Retina (tissue), 1 donor: ENCODE measurements at regions not wholly inside any gene's neighbourhood (a gene's known extent, or its start where the extent isn't known, plus 50 kb on each side); places are given as distances from the start of the nearest gene placed in this dataset.

Experiments
- DNase-seq: peaks from one replicate; pipeline ENCODE4 v3.0.0-alpha.2; 2016

DNA sequence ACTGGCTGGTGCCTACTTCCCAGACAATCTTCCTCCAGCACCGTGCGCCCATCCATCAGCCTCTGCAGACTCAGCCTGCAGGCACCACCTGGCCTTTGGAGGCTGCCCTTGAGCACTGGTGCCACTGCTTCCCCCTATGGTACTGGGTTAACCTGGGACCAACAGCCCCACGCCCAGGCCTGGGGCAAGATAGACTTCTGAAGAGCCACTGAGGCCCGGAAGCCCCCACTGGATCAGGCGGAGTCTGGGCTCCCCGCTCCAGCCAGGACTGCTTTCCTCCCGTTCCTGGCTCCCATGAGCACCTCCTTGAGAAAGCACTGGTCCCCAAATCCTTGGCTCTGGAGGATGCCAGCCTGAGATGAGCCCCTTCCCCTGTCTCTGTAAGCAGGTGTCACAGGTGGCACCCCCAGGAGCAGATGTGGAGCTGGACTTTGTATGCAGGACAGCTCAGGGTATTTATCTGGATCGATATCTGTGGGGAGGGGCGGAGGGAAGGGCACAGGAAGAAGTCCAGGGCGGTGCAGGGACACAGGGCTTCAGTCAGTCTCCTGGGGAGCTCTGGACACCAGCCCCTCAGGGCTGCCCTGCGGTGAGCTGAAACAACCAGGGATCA is 206.5 kb upstream of the PPP2R2D start:
- DNase-seq = no peak

DNA sequence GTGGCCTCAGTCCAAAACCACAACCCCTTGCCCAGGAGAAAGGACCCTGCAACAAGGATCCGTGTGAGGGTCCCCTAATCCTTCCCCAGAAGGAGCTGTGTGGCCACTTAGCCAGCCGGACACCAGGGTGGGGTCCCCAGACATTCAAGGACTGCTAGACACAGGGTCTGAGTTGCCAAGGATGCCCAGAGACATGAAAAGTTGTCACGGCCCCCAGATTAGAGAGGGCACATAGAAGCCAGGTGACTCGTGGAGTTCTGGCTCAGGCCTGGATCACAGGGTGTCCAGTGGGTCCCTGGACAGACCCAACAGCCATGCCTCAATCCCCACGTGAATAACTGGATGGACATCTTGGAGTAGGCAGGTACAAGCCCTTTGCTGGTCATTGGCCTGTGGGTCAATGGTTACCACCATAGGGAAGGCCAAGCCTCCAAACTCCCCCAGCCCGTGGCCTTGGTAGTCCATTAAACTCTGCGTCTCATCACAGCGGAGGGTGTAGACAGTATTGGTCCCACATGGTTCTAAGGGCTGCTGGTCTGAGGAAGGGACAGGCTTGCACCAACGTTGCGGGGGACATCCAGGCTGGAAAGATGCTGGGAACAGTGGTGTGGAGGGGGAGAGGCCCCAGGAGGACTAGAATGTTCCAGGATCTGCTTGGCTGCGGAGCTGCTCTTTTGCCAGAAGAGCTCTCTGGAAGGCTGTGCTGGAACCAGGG is 205.9 kb upstream of the PPP2R2D start:
- no peak for DNase-seq

DNA sequence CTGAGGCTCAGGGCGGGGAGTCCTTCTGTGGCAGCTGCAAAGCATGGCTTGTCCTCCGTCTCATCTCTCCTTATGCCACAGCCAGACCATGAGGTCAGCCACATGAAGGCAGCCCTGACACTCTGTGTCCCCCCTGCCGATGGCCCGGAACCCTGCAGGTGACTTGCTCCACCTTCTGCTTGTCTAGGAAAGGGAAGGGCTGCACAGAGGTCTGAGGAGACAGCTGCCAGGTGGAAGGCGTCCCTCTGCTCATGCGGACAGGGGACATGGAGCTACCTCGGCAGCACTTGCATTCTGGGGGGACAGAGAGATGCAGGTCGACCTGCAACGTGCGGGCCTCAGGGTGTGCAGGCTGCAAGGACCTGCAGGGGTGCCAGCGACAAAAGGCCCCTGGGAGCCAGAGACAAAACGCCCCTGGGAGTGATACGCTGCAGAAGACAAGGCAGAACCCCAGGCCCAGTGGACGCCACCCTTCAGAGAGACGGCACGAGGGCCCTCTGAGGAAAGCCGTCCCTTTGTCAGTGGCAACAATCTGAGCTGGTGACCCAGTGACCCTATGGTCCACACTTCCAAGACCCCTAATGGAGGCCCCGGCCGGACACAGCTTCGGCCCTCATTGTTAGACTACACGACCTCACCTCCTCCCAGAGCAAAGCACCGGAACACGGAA is 205.2 kb upstream of the PPP2R2D start:
- no peak for DNase-seq

DNA sequence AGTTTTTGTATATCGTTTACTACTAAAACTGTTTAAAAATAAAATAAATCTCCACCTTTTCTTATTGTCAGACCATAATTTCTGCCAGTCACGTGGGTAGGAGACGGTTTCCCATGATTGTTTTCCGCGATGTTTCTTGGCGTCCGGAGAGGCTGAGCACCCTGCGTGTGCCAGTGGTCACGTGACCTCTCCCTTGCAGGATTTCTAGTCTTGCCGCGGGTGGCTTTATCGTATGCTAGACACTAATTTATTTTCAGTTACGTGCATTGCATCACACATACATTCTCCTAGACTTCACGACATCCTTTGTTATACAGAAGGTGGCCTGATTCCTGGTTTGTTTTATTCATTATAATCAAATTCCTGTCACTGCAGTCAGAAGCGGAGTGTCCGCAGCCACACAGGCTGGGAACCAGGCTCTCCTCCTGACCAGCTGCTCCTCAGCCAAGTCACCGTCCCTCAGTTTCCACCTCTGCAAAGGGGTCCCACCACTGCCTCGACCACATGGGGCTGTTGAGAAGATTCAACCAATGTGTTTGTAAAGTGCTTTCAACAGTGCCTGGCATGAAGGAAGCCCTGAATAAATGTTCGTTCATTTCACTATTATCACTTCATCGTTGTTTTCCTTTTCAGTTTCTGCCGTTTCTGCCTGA is 203.2 kb upstream of the PPP2R2D start:
- DNase-seq = no peak

DNA sequence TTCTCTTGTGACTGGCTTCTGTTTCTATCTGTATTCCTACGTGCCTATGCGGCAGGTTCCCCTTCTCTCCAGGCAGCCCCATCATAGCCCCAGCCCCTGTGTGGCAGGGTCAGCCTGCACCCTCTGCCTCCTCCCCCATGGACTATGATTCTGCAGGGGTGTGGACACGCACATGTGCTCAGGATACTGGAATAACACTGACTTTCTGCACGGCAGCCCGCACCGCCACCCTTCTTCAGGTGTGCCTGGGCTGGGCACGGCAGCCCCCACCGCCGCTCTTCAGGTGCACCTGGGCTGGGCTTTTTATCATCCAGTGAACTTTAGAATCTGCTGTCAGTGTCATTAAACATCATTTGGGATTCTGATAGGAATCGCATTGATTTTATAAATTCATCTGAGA is 202.6 kb upstream of the PPP2R2D start:
- DNase-seq = no peak

DNA sequence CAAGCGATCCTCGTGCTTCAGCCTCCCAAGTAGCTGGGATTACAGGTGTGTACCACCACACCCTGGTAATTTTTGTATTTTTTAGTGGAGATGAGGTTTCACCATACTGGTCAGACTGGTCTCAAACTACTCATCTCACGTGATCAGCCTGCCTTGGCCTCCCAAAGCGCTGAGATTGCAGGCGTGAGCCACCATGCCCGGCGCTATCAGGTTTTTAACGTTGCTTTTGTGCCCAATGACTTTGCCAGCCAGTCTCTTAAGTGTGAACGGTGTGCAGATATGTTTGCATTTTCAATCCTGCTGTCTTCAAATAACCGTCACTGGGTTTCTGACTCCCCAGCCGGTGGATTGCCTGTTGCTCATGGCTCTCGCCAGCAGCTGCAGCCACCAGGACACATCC is 201.8 kb upstream of the PPP2R2D start:
- no peak for DNase-seq

DNA sequence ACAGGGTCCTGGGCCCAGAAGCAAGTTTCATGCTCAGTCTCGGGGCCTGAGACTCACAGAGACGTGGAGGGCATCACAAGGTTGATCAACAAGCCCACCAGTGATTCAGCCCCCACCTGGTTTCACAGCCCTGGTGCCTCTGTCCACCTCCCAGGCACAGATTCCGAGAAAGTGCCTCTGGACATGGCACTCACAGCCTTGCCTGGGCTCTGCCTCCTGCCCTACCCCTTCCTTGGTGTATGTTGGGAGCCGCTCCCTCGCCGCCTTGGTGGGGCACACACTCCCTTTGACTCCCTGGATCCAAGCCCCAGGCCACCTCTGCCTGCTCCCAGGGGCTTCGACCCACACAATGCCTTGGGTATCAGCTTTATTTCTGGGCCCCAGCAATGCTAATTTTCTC is 200.8 kb upstream of the PPP2R2D start:
- no peak for DNase-seq

DNA sequence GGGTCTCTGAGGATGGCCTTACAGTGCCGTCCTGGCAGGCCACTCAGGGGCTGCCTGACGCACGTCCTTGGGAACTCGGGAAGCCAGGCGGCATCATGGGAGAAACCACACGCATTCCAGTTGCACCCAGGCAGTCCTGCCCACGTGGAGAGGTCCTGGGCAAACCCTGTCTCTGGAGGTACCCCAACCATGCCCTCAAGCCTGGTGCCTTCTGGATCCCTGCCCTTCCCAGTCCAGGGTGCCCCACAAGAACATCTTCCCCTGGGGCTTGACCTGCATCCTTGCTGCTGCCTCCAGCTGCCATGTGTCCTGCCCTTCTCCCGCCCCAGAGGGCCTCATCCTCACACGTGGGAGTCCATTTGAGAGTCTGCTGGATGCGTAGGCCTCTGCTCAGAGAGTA is 200.3 kb upstream of the PPP2R2D start:
- DNase-seq = no peak

DNA sequence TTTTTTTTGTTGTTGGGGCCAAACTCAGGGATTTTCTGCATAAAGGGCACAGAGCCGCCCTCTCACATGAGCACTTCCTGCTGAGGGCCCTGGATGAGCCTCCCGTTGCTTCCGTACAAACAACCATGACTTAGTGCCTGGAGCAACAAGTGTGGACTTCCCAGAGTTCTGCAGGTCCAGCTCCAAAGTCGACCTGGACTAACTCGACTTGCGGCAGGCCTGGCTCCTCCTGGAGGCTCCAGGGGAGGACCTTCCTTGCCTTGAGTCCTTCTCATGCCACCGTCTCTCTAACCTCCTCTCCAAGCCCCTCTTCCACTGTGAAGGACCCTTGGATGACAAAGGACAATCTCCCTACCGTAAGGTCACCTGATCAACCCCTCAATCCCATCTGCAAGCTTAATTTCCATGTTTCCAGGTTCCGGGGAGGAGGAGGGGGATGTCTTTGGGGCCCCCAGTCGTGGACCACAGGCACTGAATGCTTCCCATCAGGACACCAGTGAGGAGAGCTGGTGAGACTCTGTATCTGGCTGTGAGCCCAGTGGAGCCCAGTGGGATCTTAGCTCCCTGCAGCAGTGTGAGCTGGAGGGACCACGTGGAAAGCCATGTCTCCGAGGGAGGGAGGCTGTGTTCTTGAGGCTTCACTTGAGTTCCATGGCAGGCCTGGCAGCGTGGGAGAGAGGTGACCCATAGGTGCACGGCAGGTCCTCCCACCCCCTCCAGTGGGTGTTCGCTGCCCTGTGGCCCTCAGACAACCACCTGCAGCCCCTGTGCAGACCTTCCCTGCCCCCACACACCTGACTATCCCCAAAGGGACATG is 199.5 kb upstream of the PPP2R2D start:
- DNase-seq = no peak

DNA sequence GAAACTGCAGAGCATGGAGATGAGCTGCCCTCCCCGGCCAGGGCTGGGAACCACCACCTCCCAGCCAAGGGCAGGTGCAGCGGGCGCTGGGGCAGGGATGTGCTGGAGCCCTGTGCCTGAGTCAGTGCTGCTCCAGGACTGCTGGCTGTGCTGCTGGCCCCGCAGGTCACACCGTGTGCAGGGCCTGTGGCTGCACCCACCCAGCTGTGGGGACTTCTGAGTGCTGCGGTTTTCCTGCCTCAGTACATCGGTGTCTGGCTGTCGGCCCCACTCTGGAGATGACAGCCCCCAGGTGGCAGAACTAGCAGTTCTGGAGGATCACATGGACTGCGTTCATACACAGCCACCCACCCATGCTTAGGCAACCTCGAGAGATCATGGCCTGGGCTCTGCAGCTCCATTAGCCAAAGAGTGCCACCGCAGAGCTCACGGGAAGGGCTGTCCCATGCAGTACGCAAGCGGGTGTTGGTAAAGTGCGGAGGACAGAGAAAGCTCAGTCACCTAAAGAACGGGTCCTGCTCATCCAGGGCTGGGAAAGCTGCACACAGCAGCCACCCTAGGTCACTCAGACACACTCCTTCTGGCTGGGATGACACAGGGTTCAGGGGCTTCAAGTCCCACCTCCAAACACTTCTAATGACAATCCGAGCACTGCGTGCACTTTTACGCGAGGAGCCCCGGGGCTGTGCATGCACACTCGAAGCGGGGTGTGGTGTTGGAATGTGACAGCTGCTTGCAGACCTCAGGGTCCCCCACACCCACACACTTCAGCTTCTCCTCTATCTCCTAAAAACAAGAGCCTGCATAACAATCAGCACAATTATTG is 198.1 kb upstream of the PPP2R2D start:
- DNase-seq = no peak

DNA sequence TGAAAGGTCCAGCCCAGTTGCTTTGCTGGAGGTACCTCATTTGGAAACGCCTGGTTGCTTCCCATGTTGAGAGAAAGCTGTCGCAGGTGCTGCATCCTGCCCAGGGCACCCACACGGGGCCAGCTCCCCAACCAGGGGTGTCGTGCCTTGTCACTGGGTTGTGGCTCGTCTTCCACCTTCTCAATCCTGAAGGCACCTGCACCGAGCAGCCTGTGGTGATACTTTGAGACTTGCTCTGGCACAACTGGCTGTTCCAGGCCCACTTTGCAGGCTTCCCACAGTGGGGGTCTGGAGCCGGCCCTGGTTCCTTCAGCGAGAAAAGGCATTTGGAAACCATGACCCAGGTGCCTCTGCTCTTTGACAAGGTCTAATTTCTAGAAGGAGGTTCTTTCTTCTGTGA is 197.3 kb upstream of the PPP2R2D start:
- DNase-seq = no peak

DNA sequence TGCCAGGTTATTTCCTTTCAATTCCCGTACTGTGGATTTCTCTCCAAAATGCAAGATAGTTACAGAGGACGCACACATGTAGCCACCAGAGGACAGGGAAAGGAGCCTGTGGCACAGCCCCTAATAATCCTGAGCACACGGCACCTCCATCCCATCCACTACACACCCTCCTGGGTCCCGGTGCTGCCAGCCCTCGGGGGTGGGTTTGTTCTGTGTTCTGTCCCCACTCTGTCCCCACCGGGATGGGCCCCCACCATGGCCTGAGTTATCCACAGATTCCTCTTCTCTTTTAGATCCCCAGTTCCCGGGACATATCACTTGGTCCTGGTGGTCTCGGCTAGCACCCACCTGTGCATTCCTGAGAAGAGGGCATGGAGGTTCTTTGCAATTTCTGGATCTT is 196.9 kb upstream of the PPP2R2D start:
- DNase-seq = no peak

DNA sequence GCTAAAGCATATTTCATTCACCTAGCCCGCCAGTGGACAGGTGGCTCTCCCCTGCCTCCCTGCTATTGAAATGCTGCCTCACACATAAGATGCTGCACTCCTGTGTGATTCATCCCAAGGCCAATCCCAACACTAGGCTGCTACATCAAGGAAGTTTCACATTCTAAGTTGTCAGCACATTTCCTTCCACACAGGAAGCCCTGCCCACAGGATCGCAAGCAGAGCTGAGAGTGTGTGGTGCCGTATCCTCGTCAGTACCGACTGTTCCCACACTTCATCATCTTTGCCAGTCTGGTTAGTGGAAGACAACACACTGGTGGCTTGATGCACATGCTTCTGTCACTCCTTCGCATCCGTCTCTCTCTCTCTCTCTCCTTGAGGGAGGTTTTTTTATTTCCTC is 194.3 kb upstream of the PPP2R2D start:
- DNase-seq = no peak

DNA sequence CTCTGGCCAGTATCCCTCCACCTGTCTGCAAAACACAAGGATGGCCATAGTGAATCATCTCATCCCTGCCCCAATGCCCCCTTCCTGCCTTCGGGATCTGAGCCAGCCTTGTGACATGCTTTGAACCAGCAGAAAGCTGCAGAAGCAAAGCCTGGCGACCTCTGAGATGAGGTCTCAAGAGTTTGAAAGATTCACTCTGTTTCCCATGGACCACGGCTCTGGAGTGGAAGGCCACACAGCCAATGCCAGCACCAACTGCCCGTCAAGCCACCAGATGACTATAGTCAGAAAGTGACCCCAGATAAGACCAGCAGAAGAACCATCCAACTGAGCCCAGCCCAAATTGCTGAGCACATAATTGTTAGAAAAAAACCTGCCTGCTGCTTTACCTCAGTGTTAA is 193.9 kb upstream of the PPP2R2D start:
- no peak for DNase-seq

DNA sequence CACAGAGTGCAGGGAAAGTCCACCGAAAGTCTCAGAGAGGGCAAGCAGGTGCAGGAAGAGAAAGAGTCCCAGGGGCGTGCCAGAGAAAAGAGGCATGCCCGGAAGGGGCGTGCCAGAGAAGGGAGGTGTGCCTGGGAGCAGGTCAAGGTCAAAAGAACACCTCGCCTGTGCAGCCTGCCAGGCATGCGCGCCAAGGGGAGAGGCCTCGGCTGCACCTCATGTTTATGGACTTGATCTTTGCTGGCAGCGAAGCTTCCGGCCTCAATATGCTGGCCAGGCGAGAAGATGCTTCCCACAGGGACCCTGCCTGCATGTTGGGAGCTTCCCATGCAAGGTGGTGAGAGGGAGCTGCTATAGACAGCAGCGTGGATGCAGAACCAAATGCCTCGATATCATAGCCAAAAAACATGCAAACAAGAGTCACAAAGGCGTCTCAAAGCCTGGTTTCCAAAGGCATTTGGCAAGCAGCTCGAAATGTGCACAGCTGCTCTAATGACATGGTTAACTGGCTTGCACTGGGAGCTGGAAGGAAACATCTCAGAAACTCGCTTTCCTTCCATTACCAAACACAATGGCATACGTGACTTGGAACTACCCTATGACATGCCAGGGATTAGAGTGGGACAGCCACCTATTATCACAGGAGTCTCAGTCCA is 192.5 kb upstream of the PPP2R2D start:
- no peak for DNase-seq

DNA sequence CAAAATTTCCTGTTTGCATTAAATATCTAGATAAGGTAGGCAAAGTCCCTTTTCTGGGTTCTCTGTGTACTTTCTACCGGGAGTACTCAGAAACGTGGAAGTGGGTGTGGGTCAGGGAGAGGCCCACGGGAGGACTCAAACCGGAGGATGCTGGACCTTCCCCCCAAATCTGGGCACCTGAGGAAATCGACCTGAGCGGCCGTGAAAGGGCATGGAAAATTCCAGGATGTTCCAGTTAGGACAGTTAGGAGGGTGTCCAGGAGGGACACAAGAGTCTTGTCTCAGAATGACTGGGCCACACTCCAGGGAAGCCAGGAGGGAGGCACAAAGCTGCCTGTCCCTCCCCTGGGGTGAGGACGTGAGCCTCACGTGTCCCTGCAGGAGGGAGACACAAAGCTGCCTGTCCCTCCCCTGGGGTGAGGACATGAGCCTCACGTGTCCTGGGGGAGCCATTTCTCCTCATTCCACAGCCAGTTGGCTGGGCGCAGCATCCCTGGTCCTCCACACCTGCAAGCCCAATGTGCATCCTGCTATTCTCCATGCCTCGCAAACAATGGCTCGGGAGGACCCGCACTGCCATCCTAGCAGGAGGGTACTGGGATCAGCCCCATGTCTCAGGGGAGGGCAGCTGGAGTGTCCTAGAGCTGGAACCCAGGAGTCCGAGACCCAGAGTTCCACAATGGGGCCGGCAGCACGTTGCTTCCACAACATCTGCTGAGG is 190.5 kb upstream of the PPP2R2D start:
- no peak for DNase-seq

DNA sequence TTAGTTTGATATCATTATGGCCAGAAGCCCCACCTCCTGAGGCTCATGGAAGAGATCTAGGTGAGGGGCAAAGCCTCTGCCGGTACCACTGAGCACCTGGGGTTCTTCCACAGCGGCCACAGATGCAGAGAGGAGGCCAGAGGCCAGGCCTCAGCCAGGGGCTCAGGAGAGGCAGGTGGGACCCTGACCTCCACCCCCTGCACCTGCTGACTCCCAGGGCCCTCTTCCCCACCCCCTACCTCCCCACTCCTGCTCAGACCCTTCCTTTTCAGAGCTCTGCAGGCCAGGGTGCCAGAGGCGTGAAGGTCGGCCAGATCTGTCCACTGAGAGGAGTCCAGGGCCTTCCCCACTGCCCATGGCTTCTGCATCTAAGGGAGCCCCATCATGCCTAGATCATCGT is 178.7 kb upstream of the PPP2R2D start:
- DNase-seq = no peak

DNA sequence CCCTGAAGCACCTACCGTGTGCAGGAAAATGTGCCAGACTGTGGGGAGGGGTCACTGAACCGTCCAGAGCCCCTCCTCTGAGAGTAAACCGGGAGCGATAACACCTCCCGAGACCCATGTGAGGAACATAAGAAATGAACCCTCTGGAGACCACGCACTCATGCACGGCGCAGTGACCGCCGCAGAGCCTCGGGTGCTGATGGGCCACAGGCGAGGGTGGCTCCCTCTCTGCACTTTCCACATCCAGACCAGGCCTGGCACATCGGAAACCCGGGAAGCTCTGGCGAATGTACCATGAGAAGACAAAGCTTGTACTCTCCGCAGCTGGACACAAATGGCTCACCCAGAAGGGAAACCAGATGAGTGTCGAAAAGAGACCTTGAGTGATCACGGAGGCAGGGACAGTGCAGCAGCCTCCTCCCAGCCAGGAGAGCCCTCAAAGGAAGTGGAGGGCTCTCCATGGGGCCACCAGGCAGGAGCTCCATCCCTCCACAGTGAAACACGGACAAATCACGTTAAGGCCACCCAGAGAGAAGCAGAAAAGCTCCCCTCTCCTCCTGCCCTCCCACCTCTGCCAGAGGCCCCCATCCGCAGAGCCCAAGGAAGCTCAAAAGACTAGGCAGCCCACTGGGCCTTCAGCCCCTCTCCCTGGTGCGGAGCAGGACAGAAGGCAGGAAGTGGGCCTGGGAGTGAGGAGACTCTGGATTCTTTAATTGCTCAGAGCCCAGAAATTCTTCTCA is 178.1 kb upstream of the PPP2R2D start:
- DNase-seq = no peak

DNA sequence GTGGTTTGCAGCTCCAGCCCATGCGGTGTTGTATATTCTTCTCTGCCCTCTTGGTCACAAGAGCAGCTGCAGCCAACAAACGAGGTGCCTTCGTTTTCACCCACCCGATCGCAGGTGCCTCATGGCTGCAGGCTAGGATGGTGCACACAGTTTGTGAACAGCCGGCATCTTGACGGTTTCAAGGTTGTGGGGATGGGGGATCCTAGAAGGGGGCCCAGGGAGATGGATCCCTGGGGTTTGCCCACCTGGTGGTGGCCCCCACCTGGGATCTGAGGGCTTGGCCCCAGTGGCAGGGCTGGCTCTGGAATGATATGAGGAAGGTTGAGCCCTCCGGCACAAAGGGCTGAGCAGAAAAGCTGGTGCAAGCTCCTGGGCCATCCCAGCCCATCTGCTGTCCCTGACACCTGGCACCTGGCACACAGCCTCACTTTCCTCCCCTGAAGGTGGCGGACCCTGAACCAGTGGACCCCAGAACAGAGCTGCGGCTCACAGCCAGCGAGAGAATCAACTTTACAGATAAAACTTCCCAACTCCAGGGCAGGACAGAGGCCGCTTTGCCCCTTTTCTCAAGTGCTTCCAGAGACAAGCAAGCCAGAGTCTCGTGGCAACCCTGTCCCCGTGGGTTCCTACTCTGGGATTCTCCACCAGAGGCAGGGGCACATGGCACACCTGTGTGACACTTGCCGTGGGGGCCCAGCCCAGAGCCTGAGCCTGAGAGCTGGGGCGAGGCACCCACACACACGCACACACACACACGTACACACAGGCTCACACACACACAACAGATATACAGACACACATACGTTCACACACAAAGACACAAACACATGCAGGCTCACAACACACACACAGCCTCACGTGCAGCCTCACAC is 177.3 kb upstream of the PPP2R2D start:
- DNase-seq = no peak
